ENCODE measurements at regions not wholly inside any gene's neighbourhood (a gene's known extent, or its start where the extent isn't known, plus 50 kb on each side); places are given as distances from the start of the nearest gene placed in this dataset.
"Not testable (repeated sequence)": the region's sequence is repeated elsewhere in the genome, so short reads cannot be mapped to it uniquely, and the experiment has no call there.

DNA sequence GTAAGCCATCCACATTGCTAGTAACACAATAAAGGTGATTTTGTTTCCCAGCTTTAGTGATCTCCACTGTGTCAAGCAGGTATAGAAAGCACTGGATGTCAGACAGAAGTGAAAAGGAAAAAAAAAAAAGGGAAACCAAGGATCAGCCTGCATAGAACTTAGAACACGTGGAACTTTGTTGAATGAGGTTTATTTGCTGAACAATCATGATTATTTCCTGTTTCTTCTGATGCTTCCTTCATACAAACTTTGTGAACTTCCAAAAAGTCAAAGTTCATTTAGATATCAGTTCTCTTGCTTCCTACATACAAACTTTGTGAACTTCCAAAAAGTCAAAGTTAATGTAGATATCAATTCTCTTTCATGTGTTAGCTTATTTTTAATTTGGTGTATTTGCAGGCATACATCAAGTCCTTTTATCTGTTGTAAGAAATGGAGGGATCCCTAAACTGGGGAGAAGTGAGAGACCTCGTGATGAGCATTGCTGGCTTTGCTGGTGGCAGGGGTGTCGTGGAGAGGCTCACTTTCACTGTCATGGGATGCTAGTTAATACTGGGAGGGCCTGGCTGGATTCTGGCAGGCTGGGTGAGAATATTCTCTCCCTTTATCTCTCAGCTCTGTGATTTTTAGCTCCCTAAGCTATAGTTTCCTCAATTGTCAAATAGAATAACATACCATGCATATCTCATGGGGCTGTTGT lies 298.4 kb downstream of the INHBA start:
- Mint-ChIP-seq H3K4me3 (no peak overlapping the region), H3K9me3 (peaks cover 5% of the 10 kb centered on the region), H3K36me3 (no peaks in the 10 kb centered on the region), H3K27ac (no peak overlapping the region), H3K4me1 (no peaks in the 10 kb centered on the region), H3K27me3 (no peaks in the 10 kb centered on the region)
- POLR2A ChIA-PET, result no interaction called here
- DNase-seq (no peak), ATAC-seq (ENCODE audit: low read depth) (no peak)

DNA sequence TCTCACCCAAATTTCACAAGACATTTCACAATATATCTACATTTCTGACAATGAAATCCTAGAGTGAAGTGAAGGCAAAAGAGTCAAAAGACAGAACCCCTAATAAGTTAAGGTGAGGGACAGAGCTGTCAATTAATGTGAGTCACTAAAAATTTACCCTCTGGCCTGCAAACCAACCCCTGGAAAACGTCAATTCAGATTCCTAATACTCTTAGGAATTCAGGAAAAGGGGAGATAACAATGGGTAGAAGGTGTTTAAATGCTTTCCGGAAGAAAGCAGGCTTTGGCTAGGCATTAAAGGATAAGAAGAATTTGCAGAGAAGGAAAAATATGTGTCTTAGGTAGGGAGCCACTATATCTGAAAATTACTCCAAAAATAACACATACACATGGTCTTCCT lies 299.6 kb downstream of the INHBA start:
- Mint-ChIP-seq H3K4me1 (no peaks in the 10 kb centered on the region), H3K27me3 (no peaks in the 10 kb centered on the region), H3K36me3 (no peaks in the 10 kb centered on the region), H3K27ac (no peak overlapping the region), H3K4me3 (no peak overlapping the region), H3K9me3 (peaks cover 5% of the 10 kb centered on the region)
- DNase-seq (no peak), ATAC-seq (ENCODE audit: low read depth) (no peak)
- POLR2A ChIA-PET, result no interaction called here

GRCh38 chr7:41401833-41402232 lies 301.1 kb downstream of the INHBA start:
- H3K27ac Mint-ChIP-seq, result no peak overlapping the region
- no peak for DNase-seq
- H3K9me3 Mint-ChIP-seq, result peaks cover 2% of the 10 kb centered on the region
- POLR2A ChIA-PET, result no interaction called here
- H3K4me1 Mint-ChIP-seq, result no peaks in the 10 kb centered on the region
- H3K4me3 Mint-ChIP-seq, result no peak overlapping the region
- no peak for ATAC-seq (ENCODE audit: low read depth)
- no peaks in the 10 kb centered on the region for H3K27me3 Mint-ChIP-seq
- H3K36me3 Mint-ChIP-seq, result no peaks in the 10 kb centered on the region

GRCh38 chr7:41399171-41399570 lies 303.7 kb downstream of the INHBA start:
- H3K9me3 Mint-ChIP-seq, result peaks cover 2% of the 10 kb centered on the region
- H3K4me1 Mint-ChIP-seq, result no peaks in the 10 kb centered on the region
- H3K27me3 Mint-ChIP-seq, result no peaks in the 10 kb centered on the region
- H3K27ac Mint-ChIP-seq, result no peak overlapping the region
- no peak overlapping the region for H3K4me3 Mint-ChIP-seq
- H3K36me3 Mint-ChIP-seq, result no peaks in the 10 kb centered on the region
- POLR2A ChIA-PET, result no interaction called here
- DNase-seq, result no peak
- no peak for ATAC-seq (ENCODE audit: low read depth)

- no peaks in the 10 kb centered on the region for H3K27me3 Mint-ChIP-seq
- no peak overlapping the region for H3K4me3 Mint-ChIP-seq
- ATAC-seq (ENCODE audit: low read depth) (no peak), DNase-seq (no peak)
- no peaks in the 10 kb centered on the region for H3K36me3 Mint-ChIP-seq
- POLR2A ChIA-PET, result no interaction called here
- no peak overlapping the region for H3K27ac Mint-ChIP-seq
- peaks cover 1% of the 10 kb centered on the region for H3K9me3 Mint-ChIP-seq
- no peaks in the 10 kb centered on the region for H3K4me1 Mint-ChIP-seq
Observed at GRCh38 chr7:41391818-41392217, 311.1 kb downstream of the INHBA start.

DNA sequence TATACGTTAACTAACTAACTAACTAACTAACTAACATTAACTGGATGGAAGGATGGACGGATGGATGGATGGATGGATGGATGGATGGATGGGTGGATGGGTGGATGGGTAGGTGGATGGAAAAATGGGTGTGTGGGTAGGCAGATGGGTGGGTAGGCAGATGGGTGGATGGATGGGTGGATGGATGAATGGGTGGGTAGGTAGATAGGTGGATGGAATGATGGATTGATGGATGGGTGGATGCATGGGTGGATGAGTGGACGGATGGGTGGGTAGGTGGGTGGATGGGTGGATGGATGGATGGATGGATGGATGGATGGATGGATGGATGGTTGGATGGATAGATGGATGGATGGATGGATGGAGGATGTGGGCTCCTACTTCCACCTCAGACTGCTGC lies 314.0 kb downstream of the INHBA start:
- H3K4me1 Mint-ChIP-seq; H3K27me3 Mint-ChIP-seq; POLR2A ChIA-PET; H3K9me3 Mint-ChIP-seq; H3K4me3 Mint-ChIP-seq; DNase-seq; H3K36me3 Mint-ChIP-seq; ATAC-seq (ENCODE audit: low read depth); H3K27ac Mint-ChIP-seq: not testable (repeated sequence)

GRCh38 chr7:41385996-41386395 lies 316.9 kb downstream of the INHBA start:
- Mint-ChIP-seq H3K27me3 (no peaks in the 10 kb centered on the region), H3K27ac (no peak overlapping the region), H3K4me3 (no peak overlapping the region), H3K4me1 (no peaks in the 10 kb centered on the region), H3K36me3 (no peaks in the 10 kb centered on the region), H3K9me3 (peaks cover 1% of the 10 kb centered on the region)
- ATAC-seq (ENCODE audit: low read depth) (no peak), DNase-seq (no peak)
- POLR2A ChIA-PET, result no interaction called here

GRCh38 chr7:41384418-41384817 lies 318.5 kb downstream of the INHBA start:
- no peaks in the 10 kb centered on the region for H3K27me3 Mint-ChIP-seq
- no peak overlapping the region for H3K4me3 Mint-ChIP-seq
- ATAC-seq (ENCODE audit: low read depth) (no peak), DNase-seq (no peak)
- no peak overlapping the region for H3K27ac Mint-ChIP-seq
- no peaks in the 10 kb centered on the region for H3K36me3 Mint-ChIP-seq
- H3K9me3 Mint-ChIP-seq, result peaks cover 1% of the 10 kb centered on the region
- POLR2A ChIA-PET, result no interaction called here
- H3K4me1 Mint-ChIP-seq, result no peaks in the 10 kb centered on the region

- Mint-ChIP-seq H3K27me3 (no peaks in the 10 kb centered on the region), H3K36me3 (no peaks in the 10 kb centered on the region), H3K9me3 (peaks cover 1% of the 10 kb centered on the region), H3K4me3 (no peak overlapping the region), H3K27ac (no peak overlapping the region), H3K4me1 (no peaks in the 10 kb centered on the region)
- no peak for DNase-seq
- POLR2A ChIA-PET, result no interaction called here
- ATAC-seq (ENCODE audit: low read depth), result no peak
Observed at GRCh38 chr7:41383596-41383995, 319.3 kb downstream of the INHBA start.

DNA sequence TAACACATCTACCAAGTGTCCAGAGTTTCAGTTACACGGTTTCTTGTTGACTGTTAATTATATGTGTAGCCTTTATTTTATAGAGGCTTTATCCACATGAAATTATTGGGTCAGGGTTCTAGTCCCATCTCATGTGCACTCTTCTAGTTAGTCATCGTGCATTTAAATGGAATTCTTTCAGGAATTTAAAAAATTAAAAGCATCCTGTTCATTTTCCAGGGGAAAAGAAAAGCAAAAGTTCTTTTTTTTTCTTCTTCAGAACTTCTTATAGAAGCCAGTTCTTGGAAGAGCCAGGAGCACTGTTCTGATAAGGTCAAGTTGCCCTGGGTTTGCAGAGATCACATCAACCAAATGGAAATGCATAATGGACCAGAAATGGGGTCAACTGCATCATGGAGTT lies 324.7 kb downstream of the INHBA start:
- no peak overlapping the region for H3K4me3 Mint-ChIP-seq
- ATAC-seq (ENCODE audit: low read depth), result no peak
- no peaks in the 10 kb centered on the region for H3K4me1 Mint-ChIP-seq
- DNase-seq, result no peak
- no peaks in the 10 kb centered on the region for H3K27me3 Mint-ChIP-seq
- no peaks in the 10 kb centered on the region for H3K9me3 Mint-ChIP-seq
- H3K36me3 Mint-ChIP-seq, result no peaks in the 10 kb centered on the region
- POLR2A ChIA-PET, result no interaction called here
- H3K27ac Mint-ChIP-seq, result no peak overlapping the region

GRCh38 chr7:41375582-41375981 lies 327.3 kb downstream of the INHBA start:
- no peak overlapping the region for H3K27ac Mint-ChIP-seq
- H3K36me3 Mint-ChIP-seq, result no peaks in the 10 kb centered on the region
- no peaks in the 10 kb centered on the region for H3K27me3 Mint-ChIP-seq
- DNase-seq (no peak), ATAC-seq (ENCODE audit: low read depth) (no peak)
- POLR2A ChIA-PET, result no interaction called here
- no peaks in the 10 kb centered on the region for H3K4me1 Mint-ChIP-seq
- H3K4me3 Mint-ChIP-seq, result no peak overlapping the region
- H3K9me3 Mint-ChIP-seq, result no peaks in the 10 kb centered on the region

DNA sequence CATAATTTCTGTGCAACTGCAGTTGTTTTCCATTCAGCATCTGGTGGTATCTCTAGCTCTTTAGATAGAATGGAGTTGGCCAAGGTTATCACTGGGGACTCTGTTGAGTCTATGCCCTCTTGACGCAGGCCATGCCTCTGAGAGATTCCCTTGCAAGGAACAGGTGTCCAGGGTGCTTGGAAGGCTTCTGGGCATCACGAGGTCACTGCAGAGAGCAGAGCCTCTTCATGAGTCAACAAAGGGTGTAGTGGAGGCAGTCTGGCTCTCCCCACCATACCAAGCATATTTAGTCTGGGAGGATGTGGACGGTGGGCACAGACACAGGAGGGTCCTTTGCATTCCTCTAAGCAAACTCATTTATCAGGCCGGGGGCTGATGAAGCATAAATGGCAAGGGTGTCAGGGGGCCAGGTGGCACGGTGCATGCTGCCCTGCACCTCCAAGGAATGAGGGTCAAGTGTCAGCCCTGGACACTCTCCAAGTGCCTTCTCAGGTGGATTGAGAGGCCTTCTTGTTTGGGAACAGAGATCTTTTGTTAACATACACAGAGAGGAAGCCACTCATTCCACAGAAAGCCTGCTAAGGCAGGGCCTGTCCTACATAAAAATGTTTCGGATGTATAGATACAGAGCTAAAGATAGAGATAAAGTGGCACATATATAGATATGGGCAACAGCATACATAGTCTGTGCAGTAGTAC lies 328.6 kb downstream of the INHBA start:
- no peaks in the 10 kb centered on the region for H3K4me1 Mint-ChIP-seq
- ATAC-seq (ENCODE audit: low read depth) (no peak), DNase-seq (no peak)
- no peaks in the 10 kb centered on the region for H3K36me3 Mint-ChIP-seq
- no peak overlapping the region for H3K27ac Mint-ChIP-seq
- POLR2A ChIA-PET, result no interaction called here
- no peaks in the 10 kb centered on the region for H3K9me3 Mint-ChIP-seq
- H3K4me3 Mint-ChIP-seq, result no peak overlapping the region
- H3K27me3 Mint-ChIP-seq, result no peaks in the 10 kb centered on the region

- Mint-ChIP-seq H3K4me3 (no peak overlapping the region), H3K27me3 (no peaks in the 10 kb centered on the region), H3K4me1 (no peaks in the 10 kb centered on the region), H3K27ac (no peak overlapping the region), H3K36me3 (no peaks in the 10 kb centered on the region), H3K9me3 (peaks cover 4% of the 10 kb centered on the region)
- no peak for DNase-seq
- no peak for ATAC-seq (ENCODE audit: low read depth)
- POLR2A ChIA-PET, result no interaction called here
Observed at GRCh38 chr7:41367967-41368882, 334.7 kb downstream of the INHBA start.

- H3K27me3 Mint-ChIP-seq, result no peaks in the 10 kb centered on the region
- H3K27ac Mint-ChIP-seq, result no peak overlapping the region
- ATAC-seq (ENCODE audit: low read depth) (no peak), DNase-seq (no peak)
- H3K36me3 Mint-ChIP-seq, result no peaks in the 10 kb centered on the region
- no peaks in the 10 kb centered on the region for H3K4me1 Mint-ChIP-seq
- POLR2A ChIA-PET, result no interaction called here
- no peaks in the 10 kb centered on the region for H3K9me3 Mint-ChIP-seq
- H3K4me3 Mint-ChIP-seq, result no peak overlapping the region
Observed at GRCh38 chr7:41351091-41351490, 351.8 kb downstream of the INHBA start.
